ENCODE measurements at regions not wholly inside any gene's neighbourhood (a gene's known extent, or its start where the extent isn't known, plus 50 kb on each side); places are given as distances from the start of the nearest gene placed in this dataset.

DNA sequence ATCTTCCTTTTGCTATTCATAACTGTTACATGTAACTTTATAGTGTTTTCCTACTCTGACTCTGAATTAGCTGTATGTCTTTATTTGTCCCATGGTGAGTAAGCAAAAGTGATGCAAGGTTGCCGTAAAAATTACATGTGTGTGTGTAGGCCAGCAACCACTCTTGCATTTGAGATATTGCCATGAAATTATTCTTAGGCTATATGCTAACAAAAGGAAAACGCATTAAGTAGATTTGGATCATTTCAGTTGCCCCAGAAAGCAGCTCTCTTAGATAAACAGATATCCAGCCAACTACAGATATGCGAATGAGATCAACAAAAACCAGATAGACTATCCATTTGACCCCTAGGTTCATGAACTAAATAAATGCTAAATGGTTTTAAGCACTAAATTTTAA, 73.6 kb downstream of the CYLC2 start:
- H3K36me3 ChIP-seq (ENCODE audit: control insufficient read depth in 3 of 3, insufficient read depth in 2 of 3, low read depth in 1 of 3, low read length in 3 of 3), result no peaks in the 10 kb centered on the region
- no peak for FAIRE-seq
- DNase-seq, result no peak
- no peak overlapping the region for H3K27ac ChIP-seq (ENCODE audit: low read depth in 1 of 3, low read length in 2 of 3)
- H3K27me3 ChIP-seq (ENCODE audit: control insufficient read depth in 3 of 3, insufficient read depth in 3 of 3, low read length in 3 of 3), result no peaks in the 10 kb centered on the region
- no peaks in the 10 kb centered on the region for H3K9me3 ChIP-seq (ENCODE audit: control insufficient read depth in 2 of 2, insufficient read depth in 1 of 2, low read depth in 1 of 2, low read length in 1 of 2)
- no peaks in the 10 kb centered on the region for H3K4me1 ChIP-seq (ENCODE audit: control insufficient read depth in 3 of 3, insufficient read depth in 2 of 3, low read depth in 1 of 3, low read length in 2 of 3)
- no peak overlapping the region for H3K4me3 ChIP-seq (ENCODE audit: low read depth in 1 of 3, low read length in 3 of 3)
- 61 to 77% (median 66%) methylated on average over 3 of the region's 3 CpGs for WGBS, 3 donors

DNA sequence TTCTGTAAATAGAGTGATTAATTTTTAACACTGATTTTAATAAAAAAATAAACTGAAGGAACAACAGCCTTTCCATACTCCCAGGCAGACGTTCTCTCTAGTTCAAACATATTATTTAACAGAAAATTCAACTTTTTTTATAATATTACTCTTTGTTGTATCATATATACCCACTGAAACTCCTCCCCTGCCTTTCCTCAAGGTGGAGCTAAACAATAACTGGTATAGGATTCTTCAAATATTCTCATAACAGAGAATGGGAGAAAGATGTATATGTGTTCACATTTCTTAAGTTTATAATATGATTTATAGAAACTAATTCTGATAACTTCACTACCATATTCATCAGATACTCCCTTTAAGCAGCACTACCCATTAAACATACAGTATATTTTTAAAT, 83.4 kb downstream of the CYLC2 start:
- FAIRE-seq (no peak), DNase-seq (no peak)
- WGBS, 3 donors, result 14 to 46% (median 19%) methylated on average over 1 of the region's 1 CpG
- H3K9me3 ChIP-seq (ENCODE audit: control insufficient read depth in 2 of 2, insufficient read depth in 1 of 2, low read depth in 1 of 2, low read length in 1 of 2), result no peaks in the 10 kb centered on the region
- no peak overlapping the region for H3K4me3 ChIP-seq (ENCODE audit: low read depth in 1 of 3, low read length in 3 of 3)
- H3K36me3 ChIP-seq (ENCODE audit: control insufficient read depth in 3 of 3, insufficient read depth in 2 of 3, low read depth in 1 of 3, low read length in 3 of 3), result no peaks in the 10 kb centered on the region
- H3K27me3 ChIP-seq (ENCODE audit: control insufficient read depth in 3 of 3, insufficient read depth in 3 of 3, low read length in 3 of 3), result no peaks in the 10 kb centered on the region
- H3K27ac ChIP-seq (ENCODE audit: low read depth in 1 of 3, low read length in 2 of 3), result no peak overlapping the region
- H3K4me1 ChIP-seq (ENCODE audit: control insufficient read depth in 3 of 3, insufficient read depth in 2 of 3, low read depth in 1 of 3, low read length in 2 of 3), result no peaks in the 10 kb centered on the region

DNA sequence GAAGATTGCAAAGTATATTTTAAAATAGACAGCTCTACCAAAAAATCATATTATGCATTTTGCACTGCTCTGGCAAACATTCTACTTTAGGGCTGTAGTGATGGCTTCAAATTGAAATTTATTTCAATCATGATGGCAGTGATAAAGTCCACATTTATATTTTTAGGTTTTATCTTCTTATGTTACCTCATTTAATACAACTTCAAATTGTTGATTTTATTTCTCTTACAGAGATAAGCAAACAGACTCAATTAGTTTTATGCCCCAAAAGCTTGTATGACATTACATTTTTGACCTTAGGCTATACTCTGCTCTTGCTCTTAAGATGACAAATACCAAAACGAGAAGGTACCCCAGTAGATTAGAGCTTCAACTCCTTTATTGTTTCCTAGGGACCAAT, 87.4 kb downstream of the CYLC2 start:
- Histone ChIP-seq H3K27me3 (ENCODE audit: control insufficient read depth in 3 of 3, insufficient read depth in 3 of 3, low read length in 3 of 3) (no peaks in the 10 kb centered on the region), H3K4me1 (ENCODE audit: control insufficient read depth in 3 of 3, insufficient read depth in 2 of 3, low read depth in 1 of 3, low read length in 2 of 3) (no peaks in the 10 kb centered on the region), H3K9me3 (ENCODE audit: control insufficient read depth in 2 of 2, insufficient read depth in 1 of 2, low read depth in 1 of 2, low read length in 1 of 2) (no peaks in the 10 kb centered on the region), H3K27ac (ENCODE audit: low read depth in 1 of 3, low read length in 2 of 3) (no peak overlapping the region), H3K36me3 (ENCODE audit: control insufficient read depth in 3 of 3, insufficient read depth in 2 of 3, low read depth in 1 of 3, low read length in 3 of 3) (no peaks in the 10 kb centered on the region), H3K4me3 (ENCODE audit: low read depth in 1 of 3, low read length in 3 of 3) (no peak overlapping the region)
- 34 to 48% (median 47%) methylated on average over 1 of the region's 1 CpG for WGBS, 3 donors
- DNase-seq, result no peak
- FAIRE-seq, result no peak

DNA sequence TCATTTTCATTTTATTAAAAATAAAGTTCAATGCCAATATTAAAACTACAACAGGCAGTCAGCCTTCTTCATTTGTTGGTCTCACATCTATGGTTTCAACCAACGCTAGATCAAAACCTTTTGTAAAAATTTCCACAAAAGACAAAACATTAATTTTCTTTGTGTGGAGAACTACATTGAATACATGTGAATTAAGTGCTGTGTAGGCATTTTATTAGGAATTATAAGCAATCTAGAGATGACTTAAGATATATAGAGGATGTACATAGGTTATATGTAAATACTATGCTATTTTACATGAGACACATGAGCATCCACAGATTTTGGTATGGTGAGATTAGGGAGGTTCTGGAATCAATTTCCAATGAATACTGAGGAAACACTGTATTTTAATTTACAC, 94.2 kb downstream of the CYLC2 start:
- H3K9me3 ChIP-seq (ENCODE audit: control insufficient read depth in 2 of 2, insufficient read depth in 1 of 2, low read depth in 1 of 2, low read length in 1 of 2), result no peaks in the 10 kb centered on the region
- no peaks in the 10 kb centered on the region for H3K36me3 ChIP-seq (ENCODE audit: control insufficient read depth in 3 of 3, insufficient read depth in 2 of 3, low read depth in 1 of 3, low read length in 3 of 3)
- no peak overlapping the region for H3K27ac ChIP-seq (ENCODE audit: low read depth in 1 of 3, low read length in 2 of 3)
- no peaks in the 10 kb centered on the region for H3K4me1 ChIP-seq (ENCODE audit: control insufficient read depth in 3 of 3, insufficient read depth in 2 of 3, low read depth in 1 of 3, low read length in 2 of 3)
- DNase-seq (no peak), FAIRE-seq (no peak)
- 93 to 95% (median 93%) methylated on average over 1 of the region's 1 CpG for WGBS, 3 donors
- H3K4me3 ChIP-seq (ENCODE audit: low read depth in 1 of 3, low read length in 3 of 3), result no peak overlapping the region
- H3K27me3 ChIP-seq (ENCODE audit: control insufficient read depth in 3 of 3, insufficient read depth in 3 of 3, low read length in 3 of 3), result no peaks in the 10 kb centered on the region

DNA sequence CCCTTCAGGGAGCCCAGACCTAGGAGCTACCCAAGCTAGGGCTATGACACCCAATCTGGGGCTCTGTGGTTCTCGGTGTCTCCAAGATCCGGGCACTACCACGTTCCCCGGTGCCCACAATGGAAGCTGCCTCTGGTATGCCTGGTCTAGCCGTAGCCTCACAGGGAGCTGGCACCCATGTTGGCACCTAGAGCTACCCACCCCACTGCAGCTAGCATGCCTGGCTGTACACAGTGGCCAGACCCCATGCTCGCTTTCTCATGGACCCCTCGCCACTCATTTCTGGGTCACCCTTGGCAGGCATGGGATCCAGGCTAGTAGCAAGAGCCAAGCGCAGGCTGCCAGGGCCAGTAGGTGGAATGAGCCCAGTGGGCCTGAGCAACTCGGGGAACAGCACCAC, 109.0 kb downstream of the CYLC2 start:
- no peak overlapping the region for H3K4me3 ChIP-seq (ENCODE audit: low read depth in 1 of 3, low read length in 3 of 3)
- 80 to 89% (median 88%) methylated on average over 9 of the region's 9 CpGs for WGBS, 3 donors
- H3K36me3 ChIP-seq (ENCODE audit: control insufficient read depth in 3 of 3, insufficient read depth in 2 of 3, low read depth in 1 of 3, low read length in 3 of 3), result no peaks in the 10 kb centered on the region
- H3K4me1 ChIP-seq (ENCODE audit: control insufficient read depth in 3 of 3, insufficient read depth in 2 of 3, low read depth in 1 of 3, low read length in 2 of 3), result no peaks in the 10 kb centered on the region
- FAIRE-seq (no peak), DNase-seq (no peak)
- H3K27ac ChIP-seq (ENCODE audit: low read depth in 1 of 3, low read length in 2 of 3), result no peak overlapping the region
- H3K27me3 ChIP-seq (ENCODE audit: control insufficient read depth in 3 of 3, insufficient read depth in 3 of 3, low read length in 3 of 3), result no peaks in the 10 kb centered on the region
- H3K9me3 ChIP-seq (ENCODE audit: control insufficient read depth in 2 of 2, insufficient read depth in 1 of 2, low read depth in 1 of 2, low read length in 1 of 2), result peaks cover 2 to 15% of the 10 kb centered on the region in 2 donors

DNA sequence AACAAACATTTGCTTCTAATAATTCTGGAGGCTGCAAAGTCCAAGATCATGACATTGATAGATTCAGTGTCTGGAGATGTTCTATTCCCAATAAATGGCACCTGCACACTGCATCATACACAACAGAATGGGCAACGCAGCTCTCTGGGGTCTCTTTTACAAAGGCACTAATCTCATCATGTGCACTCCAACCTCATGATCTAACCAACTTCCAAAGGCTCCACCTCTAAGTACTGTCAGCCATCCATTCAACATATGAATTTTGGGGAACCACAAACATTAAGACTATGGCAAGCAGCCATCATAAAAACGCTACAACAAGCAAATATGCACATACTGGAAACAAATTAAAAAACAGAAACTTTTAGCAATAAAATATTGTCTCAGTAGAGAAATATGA, 121.1 kb downstream of the CYLC2 start:
- Histone ChIP-seq H3K4me3 (ENCODE audit: low read depth in 1 of 3, low read length in 3 of 3) (no peak overlapping the region), H3K4me1 (ENCODE audit: control insufficient read depth in 3 of 3, insufficient read depth in 2 of 3, low read depth in 1 of 3, low read length in 2 of 3) (no peaks in the 10 kb centered on the region), H3K27me3 (ENCODE audit: control insufficient read depth in 3 of 3, insufficient read depth in 3 of 3, low read length in 3 of 3) (no peaks in the 10 kb centered on the region), H3K9me3 (ENCODE audit: control insufficient read depth in 2 of 2, insufficient read depth in 1 of 2, low read depth in 1 of 2, low read length in 1 of 2) (no peaks in the 10 kb centered on the region), H3K36me3 (ENCODE audit: control insufficient read depth in 3 of 3, insufficient read depth in 2 of 3, low read depth in 1 of 3, low read length in 3 of 3) (no peaks in the 10 kb centered on the region), H3K27ac (ENCODE audit: low read depth in 1 of 3, low read length in 2 of 3) (no peak overlapping the region)
- WGBS, 3 donors, result 60 to 72% (median 71%) methylated on average over 2 of the region's 2 CpGs
- DNase-seq, result no peak
- FAIRE-seq, result no peak

DNA sequence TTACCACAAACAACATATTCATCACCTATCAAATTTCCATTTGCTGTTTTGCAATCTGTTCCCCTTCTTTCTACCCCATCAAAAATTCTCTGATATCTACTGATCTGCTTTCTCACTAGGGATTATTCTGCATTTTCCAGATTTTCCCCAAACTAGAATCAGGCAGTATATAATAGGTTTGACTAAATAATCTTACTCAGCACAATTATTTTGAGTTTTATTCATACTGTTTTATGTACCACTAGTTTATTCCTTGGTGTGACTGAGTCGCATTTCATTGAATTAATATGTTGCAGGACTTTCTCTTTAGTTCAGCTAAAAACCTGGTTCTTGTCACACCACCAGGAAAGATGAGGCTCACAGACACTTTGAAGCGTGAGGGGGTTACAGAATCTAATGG, 131.4 kb downstream of the CYLC2 start:
- Histone ChIP-seq H3K27ac (ENCODE audit: low read depth in 1 of 3, low read length in 2 of 3) (no peak overlapping the region), H3K27me3 (ENCODE audit: control insufficient read depth in 3 of 3, insufficient read depth in 3 of 3, low read length in 3 of 3) (no peaks in the 10 kb centered on the region), H3K9me3 (ENCODE audit: control insufficient read depth in 2 of 2, insufficient read depth in 1 of 2, low read depth in 1 of 2, low read length in 1 of 2) (peaks cover 0 to 21% of the 10 kb centered on the region in 2 donors), H3K4me3 (ENCODE audit: low read depth in 1 of 3, low read length in 3 of 3) (no peak overlapping the region), H3K36me3 (ENCODE audit: control insufficient read depth in 3 of 3, insufficient read depth in 2 of 3, low read depth in 1 of 3, low read length in 3 of 3) (no peaks in the 10 kb centered on the region), H3K4me1 (ENCODE audit: control insufficient read depth in 3 of 3, insufficient read depth in 2 of 3, low read depth in 1 of 3, low read length in 2 of 3) (no peaks in the 10 kb centered on the region)
- DNase-seq (no peak), FAIRE-seq (no peak)
- WGBS, 3 donors, result 76 to 79% (median 79%) methylated on average over 2 of the region's 2 CpGs

DNA sequence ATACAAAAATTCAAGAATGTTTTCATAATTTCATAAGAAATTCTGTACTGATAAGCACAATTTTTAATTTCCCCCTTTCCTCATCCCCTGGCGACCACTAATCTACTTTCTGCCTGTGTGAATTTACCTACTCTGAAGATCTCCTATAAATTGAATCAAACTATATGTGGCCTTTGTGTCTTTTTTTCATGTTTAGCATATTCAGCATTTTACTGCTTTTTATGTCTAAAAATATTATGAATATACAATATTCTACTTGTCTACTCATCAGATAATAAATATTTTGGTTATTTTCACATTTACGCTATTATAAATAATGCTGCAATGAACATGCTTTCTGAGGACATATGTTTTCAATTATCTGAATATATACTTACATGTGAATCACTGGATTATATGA, 144.8 kb downstream of the CYLC2 start:
- Histone ChIP-seq H3K36me3 (ENCODE audit: control insufficient read depth in 3 of 3, insufficient read depth in 2 of 3, low read depth in 1 of 3, low read length in 3 of 3) (no peaks in the 10 kb centered on the region), H3K4me3 (ENCODE audit: low read depth in 1 of 3, low read length in 3 of 3) (no peak overlapping the region), H3K27me3 (ENCODE audit: control insufficient read depth in 3 of 3, insufficient read depth in 3 of 3, low read length in 3 of 3) (no peaks in the 10 kb centered on the region), H3K27ac (ENCODE audit: low read depth in 1 of 3, low read length in 2 of 3) (no peak overlapping the region), H3K9me3 (ENCODE audit: control insufficient read depth in 2 of 2, insufficient read depth in 1 of 2, low read depth in 1 of 2, low read length in 1 of 2) (peaks cover 2 to 3% of the 10 kb centered on the region in 2 donors), H3K4me1 (ENCODE audit: control insufficient read depth in 3 of 3, insufficient read depth in 2 of 3, low read depth in 1 of 3, low read length in 2 of 3) (no peaks in the 10 kb centered on the region)
- DNase-seq (no peak), FAIRE-seq (no peak)
- WGBS, 3 donors, result 74 to 94% (median 88%) methylated on average over 2 of the region's 2 CpGs

DNA sequence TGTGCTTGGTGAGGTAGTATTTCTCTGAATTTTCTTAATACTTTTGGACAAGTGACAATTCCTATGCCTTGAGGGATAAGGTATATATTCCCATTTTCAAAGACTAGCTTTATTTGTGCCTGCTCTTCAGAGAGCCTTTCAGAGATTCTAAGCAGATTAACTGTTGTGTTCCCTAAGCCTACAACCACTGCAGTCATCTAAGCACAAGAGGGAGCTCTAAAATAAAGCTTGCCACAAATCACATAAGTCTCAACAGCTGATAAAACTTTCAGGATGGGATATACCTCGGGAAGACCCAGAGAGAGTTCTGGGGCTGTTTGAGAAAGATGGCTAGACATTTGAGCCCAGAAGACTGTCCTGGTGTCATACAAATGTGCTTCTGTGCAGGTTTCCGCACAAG, 157.3 kb downstream of the CYLC2 start:
- no peak for DNase-seq
- Histone ChIP-seq H3K4me1 (ENCODE audit: control insufficient read depth in 3 of 3, insufficient read depth in 2 of 3, low read depth in 1 of 3, low read length in 2 of 3) (no peaks in the 10 kb centered on the region), H3K4me3 (ENCODE audit: low read depth in 1 of 3, low read length in 3 of 3) (no peak overlapping the region), H3K27me3 (ENCODE audit: control insufficient read depth in 3 of 3, insufficient read depth in 3 of 3, low read length in 3 of 3) (no peaks in the 10 kb centered on the region), H3K9me3 (ENCODE audit: control insufficient read depth in 2 of 2, insufficient read depth in 1 of 2, low read depth in 1 of 2, low read length in 1 of 2) (peaks cover 0 to 33% of the 10 kb centered on the region in 2 donors), H3K27ac (ENCODE audit: low read depth in 1 of 3, low read length in 2 of 3) (no peak overlapping the region), H3K36me3 (ENCODE audit: control insufficient read depth in 3 of 3, insufficient read depth in 2 of 3, low read depth in 1 of 3, low read length in 3 of 3) (no peaks in the 10 kb centered on the region)
- FAIRE-seq, result no peak
- WGBS, 3 donors, result 47 to 65% (median 53%) methylated on average over 2 of the region's 2 CpGs
